GM23338 (cell line): ENCODE measurements at regions not wholly inside any gene's neighbourhood (a gene's known extent, or its start where the extent isn't known, plus 50 kb on each side); places are given as distances from the start of the nearest gene placed in this dataset.

Experiments used
- ATAC-seq: fragments of 200-7000 bp; cut with Tn5 transposase; 3 replicates; pipeline ENCODE4 v1.9.1; 2020
- DNase-seq: peaks from one replicate; pipeline ENCODE4 v3.0.0-alpha.2; 2015; ENCODE audit warnings: low spot score
- H2AFZ ChIP-seq: fragments of 200-600 bp; sonication (generic); 2 replicates; pipeline ENCODE4 v1.8.0; 2016; ENCODE audit warnings: antibody characterized with exemption, mild to moderate bottlenecking, moderate library complexity
- H3F3A ChIP-seq: fragments of 200-600 bp; sonication (generic); replicated peaks from 2 replicates; pipeline ENCODE4 v1.8.0; 2017; ENCODE audit warnings: antibody characterized with exemption, mixed run types, low read depth
- H3K27ac ChIP-seq: fragments of 200-600 bp; sonication (generic); 2 replicates; pipeline ENCODE4 v1.6.1; 2016; ENCODE audit warnings: low read depth
- H3K27me3 ChIP-seq: fragments of 200-600 bp; sonication (generic); 2 replicates; pipeline ENCODE4 v1.8.0; 2016; ENCODE audit warnings: mild to moderate bottlenecking, mixed run types, moderate library complexity; ENCODE audit not compliant: insufficient read depth
- H3K36me3 ChIP-seq: fragments of 200-600 bp; sonication (generic); 2 replicates; pipeline ENCODE4 v1.8.0; 2016; ENCODE audit warnings: mild to moderate bottlenecking; ENCODE audit not compliant: insufficient read depth
- H3K4me1 ChIP-seq: fragments of 200-600 bp; sonication (generic); 2 replicates; pipeline ENCODE4 v1.8.0; 2016; ENCODE audit warnings: mild to moderate bottlenecking, moderate library complexity; ENCODE audit not compliant: insufficient read depth
- H3K4me2 ChIP-seq: fragments of 200-600 bp; sonication (generic); 2 replicates; pipeline ENCODE4 v1.7.1; 2017; ENCODE audit warnings: mixed run types
- H3K4me3 ChIP-seq: fragments of 200-600 bp; sonication (generic); 2 replicates; pipeline ENCODE4 v1.6.1; 2016; ENCODE audit warnings: mixed run types
- H3K79me2 ChIP-seq: fragments of 200-600 bp; sonication (generic); replicated peaks from 2 replicates; pipeline ENCODE4 v1.8.0; 2017; ENCODE audit warnings: mild to moderate bottlenecking; ENCODE audit not compliant: insufficient read depth
- H3K9me2 ChIP-seq: fragments of 200-600 bp; sonication (generic); 2 replicates; pipeline ENCODE4 v1.8.0; 2017; ENCODE audit not compliant: insufficient read depth
- H4K20me1 ChIP-seq: fragments of 200-600 bp; sonication (generic); replicated peaks from 2 replicates; pipeline ENCODE4 v1.8.0; 2017; ENCODE audit warnings: mild to moderate bottlenecking; ENCODE audit not compliant: insufficient read depth
- H3K27ac Mint-ChIP-seq: 2 replicates; pipeline ENCODE4 v1.8.0; 2020; ENCODE audit warnings: inconsistent platforms, mild to moderate bottlenecking, moderate library complexity, mixed read lengths
- H3K27me3 Mint-ChIP-seq: 3 replicates; pipeline ENCODE4 v1.8.0; 2022; ENCODE audit warnings: low read depth, mild to moderate bottlenecking, moderate library complexity, mixed read lengths, inconsistent platforms; ENCODE audit not compliant: insufficient read depth, poor library complexity
- H3K36me3 Mint-ChIP-seq: 3 replicates; pipeline ENCODE4 v1.8.0; 2021; ENCODE audit warnings: low read depth, mild to moderate bottlenecking, inconsistent platforms, moderate library complexity, mixed read lengths
- H3K4me1 Mint-ChIP-seq: 3 replicates; pipeline ENCODE4 v1.8.0; 2020; ENCODE audit warnings: mild to moderate bottlenecking, inconsistent platforms, mixed read lengths
- H3K4me3 Mint-ChIP-seq: 3 replicates; pipeline ENCODE4 v1.8.0; 2021; ENCODE audit warnings: moderate library complexity, mild to moderate bottlenecking, inconsistent platforms, mixed read lengths
- H3K9me3 Mint-ChIP-seq: 3 replicates; pipeline ENCODE4 v1.8.0; 2020; ENCODE audit warnings: moderate library complexity, mild to moderate bottlenecking, inconsistent platforms, mixed read lengths
- CREB1 ChIP-seq: fragments of 250-450 bp; sonication (Bioruptor Pico); IDR thresholded peaks from 2 replicates; pipeline ENCODE4 v1.5.0; 2020; ENCODE audit warnings: low read depth, mild to moderate bottlenecking, moderate library complexity
- ETS1 ChIP-seq: IDR thresholded peaks from 2 replicates; pipeline ENCODE4 v1.6.1; 2016; ENCODE audit warnings: antibody characterized with exemption
- JUNB ChIP-seq: IDR thresholded peaks from one replicate; pipeline ENCODE4 v1.6.1; 2016; ENCODE audit warnings: antibody characterized with exemption; ENCODE audit not compliant: unreplicated experiment
- POLR2AphosphoS5 ChIP-seq: IDR thresholded peaks from 2 replicates; pipeline ENCODE4 v1.6.1; 2016; ENCODE audit warnings: antibody characterized with exemption, low read depth
- REST ChIP-seq: IDR thresholded peaks from one replicate; pipeline ENCODE4 v1.6.1; 2018; ENCODE audit warnings: antibody characterized with exemption; ENCODE audit not compliant: unreplicated experiment
- STAT1 ChIP-seq: IDR thresholded peaks from one replicate; pipeline ENCODE4 v1.6.1; 2016; ENCODE audit warnings: antibody characterized with exemption; ENCODE audit not compliant: unreplicated experiment
- ZNF114 ChIP-seq: fragments of 250-450 bp; sonication (Bioruptor Pico); IDR thresholded peaks from 2 replicates; pipeline ENCODE4 v1.5.0; 2020; ENCODE audit warnings: mild to moderate bottlenecking, moderate library complexity
- ZNF331 ChIP-seq: fragments of 250-450 bp; sonication (Bioruptor Pico); IDR thresholded peaks from 2 replicates; pipeline ENCODE4 v1.5.0; 2020; ENCODE audit warnings: low read depth, mild to moderate bottlenecking, moderate library complexity
- TF ChIP-seq, protein P1 (sequence below): fragments of 250-450 bp; sonication (Bioruptor Pico); IDR thresholded peaks from 2 replicates; pipeline ENCODE4 v1.5.0; 2020; ENCODE audit warnings: mild to moderate bottlenecking, moderate library complexity

- peaks cover 3% of the 10 kb centered on the region for H3K27me3 Mint-ChIP-seq
Measured at GRCh38 chr3:22443571-22444233, 692.7 kb upstream of the ZNF385D start.

More at GRCh38 chr3:22443571-22444233, 692.7 kb upstream of the ZNF385D start:
- H3K4me1 Mint-ChIP-seq: no peaks in the 10 kb centered on the region
- no peaks in the 10 kb centered on the region for H3K9me3 Mint-ChIP-seq
- Histone ChIP-seq H3K4me1 (no peaks in the 10 kb centered on the region), H3K36me3 (no peaks in the 10 kb centered on the region), H3K79me2 (no peaks in the 10 kb centered on the region), H3K27me3 (no peaks in the 10 kb centered on the region), H2AFZ (no peak overlapping the region), H3F3A (no peaks in the 10 kb centered on the region), H3K4me2 (no peak overlapping the region), H3K4me3 (no peak overlapping the region), H3K9me2 (no peaks in the 10 kb centered on the region), H3K27ac (no peak overlapping the region), H4K20me1 (no peaks in the 10 kb centered on the region)
- TF ChIP-seq, protein P1, sequence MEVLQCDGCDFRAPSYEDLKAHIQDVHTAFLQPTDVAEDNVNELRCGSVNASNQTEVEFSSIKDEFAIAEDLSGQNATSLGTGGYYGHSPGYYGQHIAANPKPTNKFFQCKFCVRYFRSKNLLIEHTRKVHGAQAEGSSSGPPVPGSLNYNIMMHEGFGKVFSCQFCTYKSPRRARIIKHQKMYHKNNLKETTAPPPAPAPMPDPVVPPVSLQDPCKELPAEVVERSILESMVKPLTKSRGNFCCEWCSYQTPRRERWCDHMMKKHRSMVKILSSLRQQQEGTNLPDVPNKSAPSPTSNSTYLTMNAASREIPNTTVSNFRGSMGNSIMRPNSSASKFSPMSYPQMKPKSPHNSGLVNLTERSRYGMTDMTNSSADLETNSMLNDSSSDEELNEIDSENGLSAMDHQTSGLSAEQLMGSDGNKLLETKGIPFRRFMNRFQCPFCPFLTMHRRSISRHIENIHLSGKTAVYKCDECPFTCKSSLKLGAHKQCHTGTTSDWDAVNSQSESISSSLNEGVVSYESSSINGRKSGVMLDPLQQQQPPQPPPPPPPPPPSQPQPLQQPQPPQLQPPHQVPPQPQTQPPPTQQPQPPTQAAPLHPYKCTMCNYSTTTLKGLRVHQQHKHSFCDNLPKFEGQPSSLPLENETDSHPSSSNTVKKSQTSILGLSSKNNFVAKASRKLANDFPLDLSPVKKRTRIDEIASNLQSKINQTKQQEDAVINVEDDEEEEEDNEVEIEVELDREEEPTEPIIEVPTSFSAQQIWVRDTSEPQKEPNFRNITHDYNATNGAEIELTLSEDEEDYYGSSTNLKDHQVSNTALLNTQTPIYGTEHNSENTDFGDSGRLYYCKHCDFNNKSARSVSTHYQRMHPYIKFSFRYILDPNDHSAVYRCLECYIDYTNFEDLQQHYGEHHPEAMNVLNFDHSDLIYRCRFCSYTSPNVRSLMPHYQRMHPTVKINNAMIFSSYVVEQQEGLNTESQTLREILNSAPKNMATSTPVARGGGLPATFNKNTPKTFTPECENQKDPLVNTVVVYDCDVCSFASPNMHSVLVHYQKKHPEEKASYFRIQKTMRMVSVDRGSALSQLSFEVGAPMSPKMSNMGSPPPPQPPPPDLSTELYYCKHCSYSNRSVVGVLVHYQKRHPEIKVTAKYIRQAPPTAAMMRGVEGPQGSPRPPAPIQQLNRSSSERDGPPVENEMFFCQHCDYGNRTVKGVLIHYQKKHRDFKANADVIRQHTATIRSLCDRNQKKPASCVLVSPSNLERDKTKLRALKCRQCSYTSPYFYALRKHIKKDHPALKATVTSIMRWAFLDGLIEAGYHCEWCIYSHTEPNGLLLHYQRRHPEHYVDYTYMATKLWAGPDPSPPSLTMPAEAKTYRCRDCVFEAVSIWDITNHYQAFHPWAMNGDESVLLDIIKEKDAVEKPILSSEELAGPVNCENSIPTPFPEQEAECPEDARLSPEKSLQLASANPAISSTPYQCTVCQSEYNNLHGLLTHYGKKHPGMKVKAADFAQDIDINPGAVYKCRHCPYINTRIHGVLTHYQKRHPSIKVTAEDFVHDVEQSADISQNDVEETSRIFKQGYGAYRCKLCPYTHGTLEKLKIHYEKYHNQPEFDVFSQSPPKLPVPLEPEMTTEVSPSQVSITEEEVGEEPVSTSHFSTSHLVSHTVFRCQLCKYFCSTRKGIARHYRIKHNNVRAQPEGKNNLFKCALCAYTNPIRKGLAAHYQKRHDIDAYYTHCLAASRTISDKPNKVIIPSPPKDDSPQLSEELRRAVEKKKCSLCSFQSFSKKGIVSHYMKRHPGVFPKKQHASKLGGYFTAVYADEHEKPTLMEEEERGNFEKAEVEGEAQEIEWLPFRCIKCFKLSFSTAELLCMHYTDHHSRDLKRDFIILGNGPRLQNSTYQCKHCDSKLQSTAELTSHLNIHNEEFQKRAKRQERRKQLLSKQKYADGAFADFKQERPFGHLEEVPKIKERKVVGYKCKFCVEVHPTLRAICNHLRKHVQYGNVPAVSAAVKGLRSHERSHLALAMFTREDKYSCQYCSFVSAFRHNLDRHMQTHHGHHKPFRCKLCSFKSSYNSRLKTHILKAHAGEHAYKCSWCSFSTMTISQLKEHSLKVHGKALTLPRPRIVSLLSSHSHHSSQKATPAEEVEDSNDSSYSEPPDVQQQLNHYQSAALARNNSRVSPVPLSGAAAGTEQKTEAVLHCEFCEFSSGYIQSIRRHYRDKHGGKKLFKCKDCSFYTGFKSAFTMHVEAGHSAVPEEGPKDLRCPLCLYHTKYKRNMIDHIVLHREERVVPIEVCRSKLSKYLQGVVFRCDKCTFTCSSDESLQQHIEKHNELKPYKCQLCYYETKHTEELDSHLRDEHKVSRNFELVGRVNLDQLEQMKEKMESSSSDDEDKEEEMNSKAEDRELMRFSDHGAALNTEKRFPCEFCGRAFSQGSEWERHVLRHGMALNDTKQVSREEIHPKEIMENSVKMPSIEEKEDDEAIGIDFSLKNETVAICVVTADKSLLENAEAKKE: no peak
- no peak for TF ChIP-seq ZNF331
- no peak for TF ChIP-seq ETS1
- no peak for TF ChIP-seq POLR2AphosphoS5
- no peak for TF ChIP-seq CREB1
- TF ChIP-seq ZNF114 (CRISPR knock-in tag): no peak
- no peak for TF ChIP-seq JUNB
- TF ChIP-seq STAT1: no peak
- TF ChIP-seq REST: no peak
- no peak overlapping the region for H3K27ac Mint-ChIP-seq
- H3K36me3 Mint-ChIP-seq: no peaks in the 10 kb centered on the region
- no peak for ATAC-seq
- H3K4me3 Mint-ChIP-seq: no peak overlapping the region
- no peak for DNase-seq
